CD4-positive, alpha-beta T cell treated with Interleukin-21 for 1 hour (primary cell): ENCODE measurements at regions not wholly inside any gene's neighbourhood (a gene's known extent, or its start where the extent isn't known, plus 50 kb on each side); places are given as distances from the start of the nearest gene placed in this dataset.
"Not testable (repeated sequence)": the region's sequence is repeated elsewhere in the genome, so short reads cannot be mapped to it uniquely, and the experiment has no call there.

Source experiments
- DNase-seq: peaks from one replicate; pipeline ENCODE4 v3.0.0-alpha.2; 2020

- no peak for DNase-seq
Measured at GRCh38 chrX:140157611-140158010, 192.3 kb upstream of the CXorf66 start.

- DNase-seq: no peak
Measured at GRCh38 chrX:140157143-140157542, 191.8 kb upstream of the CXorf66 start.

- DNase-seq: no peak
Measured at GRCh38 chrX:140151316-140151715, 186.0 kb upstream of the CXorf66 start.

GRCh38 chrX:140149761-140150160, 184.4 kb upstream of the CXorf66 start:
- DNase-seq: no peak

GRCh38 chrX:140141444-140142029, 176.2 kb upstream of the CXorf66 start:
- DNase-seq: peak; percentile 13

GRCh38 chrX:140138492-140138891, 173.2 kb upstream of the CXorf66 start:
- not testable (repeated sequence) for DNase-seq

GRCh38 chrX:140138065-140138464, 172.7 kb upstream of the CXorf66 start:
- not testable (repeated sequence) for DNase-seq

- no peak for DNase-seq
Measured at GRCh38 chrX:140132937-140133336, 167.6 kb upstream of the CXorf66 start.

- no peak for DNase-seq
Measured at GRCh38 chrX:140123446-140123845, 158.1 kb upstream of the CXorf66 start.

- not testable (repeated sequence) for DNase-seq
Measured at GRCh38 chrX:140114059-140114458, 148.7 kb upstream of the CXorf66 start.

- DNase-seq: no peak
Measured at GRCh38 chrX:140110081-140110650, 144.8 kb upstream of the CXorf66 start.

GRCh38 chrX:140104760-140105159, 139.4 kb upstream of the CXorf66 start:
- DNase-seq: no peak

GRCh38 chrX:140099221-140099620, 133.9 kb upstream of the CXorf66 start:
- no peak for DNase-seq

- no peak for DNase-seq
Measured at GRCh38 chrX:140092121-140092520, 126.8 kb upstream of the CXorf66 start.

GRCh38 chrX:140091125-140091886, 126.0 kb upstream of the CXorf66 start:
- DNase-seq: peak; percentile 9

GRCh38 chrX:140090800-140091124, 125.4 kb upstream of the CXorf66 start:
- DNase-seq: no peak

GRCh38 chrX:140088438-140088837, 123.1 kb upstream of the CXorf66 start:
- no peak for DNase-seq

GRCh38 chrX:140087875-140088274, 122.6 kb upstream of the CXorf66 start:
- no peak for DNase-seq

GRCh38 chrX:140086691-140087090, 121.4 kb upstream of the CXorf66 start:
- no peak for DNase-seq

- DNase-seq: not testable (repeated sequence)
Measured at GRCh38 chrX:140074851-140075250, 109.5 kb upstream of the CXorf66 start.

GRCh38 chrX:140071037-140071436, 105.7 kb upstream of the CXorf66 start:
- DNase-seq: no peak

- no peak for DNase-seq
Measured at GRCh38 chrX:140065961-140066662, 100.8 kb upstream of the CXorf66 start.

- DNase-seq: no peak
Measured at GRCh38 chrX:140064993-140065392, 99.7 kb upstream of the CXorf66 start.

- DNase-seq: peak; percentile 39
Measured at GRCh38 chrX:140057001-140057411, 91.7 kb upstream of the CXorf66 start.
